HAP-1 (cell line): ENCODE measurements at regions not wholly inside any gene's neighbourhood (a gene's known extent, or its start where the extent isn't known, plus 50 kb on each side); places are given as distances from the start of the nearest gene placed in this dataset.
"Not testable (repeated sequence)": the region's sequence is repeated elsewhere in the genome, so short reads cannot be mapped to it uniquely, and the experiment has no call there.

ENCODE experiments used
- DNase-seq, 2 experiments: peaks; one replicate each; pipeline ENCODE4 v3.0.0-alpha.2; 2016 to 2020; ENCODE audit warnings: low spot score in 2 of 2
- H3K27me3 ChIP-seq: fragments of 250-450 bp; sonication (Bioruptor Pico); 2 replicates; pipeline ENCODE4 v1.5.1; 2020; ENCODE audit warnings: low read depth, mild to moderate bottlenecking, moderate library complexity
- H3K36me3 ChIP-seq: fragments of 250-450 bp; sonication (Bioruptor Pico); replicated peaks from 2 replicates; pipeline ENCODE4 v1.5.1; 2020; ENCODE audit warnings: mild to moderate bottlenecking
- H3K4me1 ChIP-seq: fragments of 250-450 bp; sonication (Bioruptor Pico); 2 replicates; pipeline ENCODE4 v1.5.1; 2020; ENCODE audit warnings: mild to moderate bottlenecking
- H3K4me3 ChIP-seq: fragments of 250-450 bp; sonication (Bioruptor Pico); 2 replicates; pipeline ENCODE4 v1.5.1; 2020; ENCODE audit warnings: mild to moderate bottlenecking, moderate library complexity
- H3K9me3 ChIP-seq: fragments of 250-450 bp; sonication (Bioruptor Pico); 2 replicates; pipeline ENCODE4 v1.5.1; 2020; ENCODE audit warnings: mild to moderate bottlenecking, moderate library complexity
- in situ Hi-C: fragments of 300-500 bp; cut with MboI; formaldehyde crosslinking; loops from 3 replicates; pipeline ENCODE4 v1.14.3; 2020; ENCODE audit warnings: low sequenced_read_pairs, inconsistent platforms, mixed read lengths

- H3K9me3 ChIP-seq, H3K27me3 ChIP-seq, H3K4me3 ChIP-seq, DNase-seq, H3K4me1 ChIP-seq, H3K36me3 ChIP-seq, in situ Hi-C loops: not testable (repeated sequence)
Measured at GRCh38 chr20:30313660-30314059, 943.8 kb upstream of the DEFB115 start.

GRCh38 chr20:30316063-30316462 is 941.4 kb upstream of the DEFB115 start:
- H3K4me1 ChIP-seq, H3K27me3 ChIP-seq, H3K4me3 ChIP-seq, DNase-seq, H3K9me3 ChIP-seq, in situ Hi-C loops, H3K36me3 ChIP-seq: not testable (repeated sequence)

GRCh38 chr20:30316532-30317299 is 940.7 kb upstream of the DEFB115 start:
- H3K27me3 ChIP-seq, H3K9me3 ChIP-seq, in situ Hi-C loops, H3K4me3 ChIP-seq, DNase-seq, H3K36me3 ChIP-seq, H3K4me1 ChIP-seq: not testable (repeated sequence)

GRCh38 chr20:30333744-30334143 is 923.7 kb upstream of the DEFB115 start:
- H3K4me1 ChIP-seq, H3K9me3 ChIP-seq, H3K4me3 ChIP-seq, in situ Hi-C loops, H3K36me3 ChIP-seq, H3K27me3 ChIP-seq, DNase-seq: not testable (repeated sequence)

- H3K9me3 ChIP-seq, DNase-seq, in situ Hi-C loops, H3K4me1 ChIP-seq, H3K27me3 ChIP-seq, H3K4me3 ChIP-seq, H3K36me3 ChIP-seq: not testable (repeated sequence)
Measured at GRCh38 chr20:30337556-30337955, 919.9 kb upstream of the DEFB115 start.

DNA sequence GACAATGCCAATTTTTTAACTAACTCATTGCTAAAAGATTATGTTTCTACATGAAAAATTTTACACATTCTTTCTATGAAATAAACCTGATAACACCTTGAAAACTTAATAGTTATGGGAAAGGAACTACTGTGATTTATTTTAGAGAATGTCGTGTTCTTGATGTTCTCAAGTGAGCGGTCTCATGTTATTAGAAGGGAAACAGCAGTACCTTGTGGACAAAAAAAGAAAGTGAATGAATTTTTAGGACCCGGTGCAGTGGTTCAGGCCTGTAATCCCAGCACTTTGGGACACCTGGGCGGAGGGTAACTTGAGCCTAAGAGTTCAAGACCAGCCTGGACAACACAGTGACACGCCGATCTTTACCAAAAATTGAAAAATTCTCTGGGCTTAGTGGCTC is 908.5 kb upstream of the DEFB115 start:
- in situ Hi-C loops, H3K9me3 ChIP-seq, H3K36me3 ChIP-seq, H3K27me3 ChIP-seq, DNase-seq, H3K4me3 ChIP-seq, H3K4me1 ChIP-seq: not testable (repeated sequence)

- H3K9me3 ChIP-seq, H3K27me3 ChIP-seq, DNase-seq, H3K4me3 ChIP-seq, in situ Hi-C loops, H3K36me3 ChIP-seq, H3K4me1 ChIP-seq: not testable (repeated sequence)
Measured at GRCh38 chr20:30356854-30357467, 900.5 kb upstream of the DEFB115 start.

DNA sequence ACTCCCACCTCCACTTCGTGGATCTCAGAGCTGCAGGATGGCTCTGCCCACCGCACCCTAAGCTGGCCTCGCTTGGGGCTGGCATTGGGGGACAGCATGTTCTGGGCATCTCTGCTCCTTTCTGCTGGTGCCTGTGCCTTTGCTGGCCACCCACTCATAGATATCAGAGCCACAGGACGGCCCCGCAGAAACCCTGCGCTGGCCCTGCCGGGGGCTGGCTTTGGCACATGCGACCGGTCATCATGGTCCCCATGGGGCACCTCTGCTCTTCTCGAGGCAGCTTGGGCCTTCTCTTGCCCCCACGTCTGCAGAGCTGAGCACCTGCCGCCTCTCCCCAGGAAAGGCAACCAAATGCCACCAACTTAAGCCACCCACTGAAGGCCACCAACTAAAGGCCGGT is 895.7 kb upstream of the DEFB115 start:
- DNase-seq, H3K27me3 ChIP-seq, H3K36me3 ChIP-seq, H3K9me3 ChIP-seq, in situ Hi-C loops, H3K4me3 ChIP-seq, H3K4me1 ChIP-seq: not testable (repeated sequence)

- H3K27me3 ChIP-seq, in situ Hi-C loops, DNase-seq, H3K4me1 ChIP-seq, H3K36me3 ChIP-seq, H3K9me3 ChIP-seq: not testable (repeated sequence)
- peak overlapping the region; percentile 65 for H3K4me3 ChIP-seq
Measured at GRCh38 chr20:30376430-30376766, 881.1 kb upstream of the DEFB115 start.

- no peaks in the 10 kb centered on the region for H3K9me3 ChIP-seq
- H3K36me3 ChIP-seq = no peaks in the 10 kb centered on the region; the same call in 1 of the 2 replicates
- no peaks in the 10 kb centered on the region for H3K27me3 ChIP-seq
- peak; percentile 53 to 91 for DNase-seq
- in situ Hi-C loops = no loop called here
- peak overlapping the region; percentile 65 for H3K4me3 ChIP-seq
- no peaks in the 10 kb centered on the region for H3K4me1 ChIP-seq
Measured at GRCh38 chr20:30376767-30377658, 880.5 kb upstream of the DEFB115 start.

- H3K36me3 ChIP-seq, H3K27me3 ChIP-seq, DNase-seq, in situ Hi-C loops, H3K4me1 ChIP-seq, H3K9me3 ChIP-seq: not testable (repeated sequence)
- H3K4me3 ChIP-seq = peak overlapping the region; percentile 65
Measured at GRCh38 chr20:30378317-30378716, 879.1 kb upstream of the DEFB115 start.

DNA sequence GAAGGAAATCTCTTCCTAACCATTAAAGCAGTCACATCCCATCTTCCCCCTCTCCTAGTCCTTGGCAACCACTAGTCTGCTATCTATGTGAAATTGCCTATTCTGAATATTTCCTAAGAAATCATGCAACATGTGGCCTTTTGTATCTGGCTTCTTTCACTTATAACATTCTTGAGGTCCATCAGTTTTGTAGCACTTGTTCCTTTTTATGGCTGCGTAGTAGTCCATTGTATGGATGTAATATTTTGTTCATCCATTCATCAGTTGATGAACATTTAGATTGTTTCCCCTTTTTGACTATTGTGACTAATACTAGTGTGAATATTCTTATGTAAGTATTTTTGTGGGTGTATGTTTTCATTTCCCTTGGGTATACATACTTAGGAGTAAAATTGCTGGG is 878.7 kb upstream of the DEFB115 start:
- H3K36me3 ChIP-seq, in situ Hi-C loops, H3K4me1 ChIP-seq, H3K27me3 ChIP-seq, H3K4me3 ChIP-seq, H3K9me3 ChIP-seq, DNase-seq: not testable (repeated sequence)

DNA sequence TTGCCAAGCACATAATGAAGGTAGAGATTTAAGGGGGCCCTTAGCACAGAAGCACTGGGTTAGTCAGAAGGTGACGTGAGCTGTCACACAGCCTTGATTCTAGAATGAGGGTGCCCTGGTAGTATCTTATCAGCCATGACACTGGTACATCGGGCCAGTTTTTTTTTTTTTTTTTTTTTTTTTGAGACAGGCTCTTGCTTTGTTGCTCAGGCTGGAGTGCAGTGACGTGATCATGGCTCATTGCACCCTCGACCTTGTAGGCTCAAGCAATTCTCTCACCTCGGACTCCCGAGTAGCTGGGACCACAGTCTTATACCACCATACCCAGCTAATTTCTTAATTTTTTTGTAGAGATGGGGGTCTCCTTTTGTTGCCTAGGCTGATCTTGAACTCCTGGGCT is 872.6 kb upstream of the DEFB115 start:
- H3K27me3 ChIP-seq, DNase-seq, H3K4me1 ChIP-seq, H3K36me3 ChIP-seq, H3K9me3 ChIP-seq, H3K4me3 ChIP-seq, in situ Hi-C loops: not testable (repeated sequence)

DNA sequence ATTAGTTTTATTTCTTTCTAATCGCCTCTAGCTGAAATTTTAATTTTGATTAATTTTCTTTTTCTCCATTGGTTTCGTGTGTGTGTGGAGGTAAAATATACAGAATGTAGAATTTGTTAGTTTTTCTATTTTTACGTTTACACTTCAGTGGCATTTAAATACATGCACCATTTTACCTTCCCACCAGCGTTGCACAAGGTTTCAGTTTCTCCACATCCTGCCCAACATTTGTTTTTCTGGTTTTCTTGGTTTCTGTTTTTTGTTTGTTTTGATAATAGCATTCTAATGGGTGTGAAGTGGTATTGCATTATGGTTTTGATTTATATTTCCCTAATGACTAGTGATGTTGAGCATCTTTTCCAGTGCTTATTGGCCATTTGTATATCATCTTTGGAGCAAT is 871.4 kb upstream of the DEFB115 start:
- DNase-seq, H3K9me3 ChIP-seq, H3K36me3 ChIP-seq, H3K4me3 ChIP-seq, H3K27me3 ChIP-seq, in situ Hi-C loops, H3K4me1 ChIP-seq: not testable (repeated sequence)
